HG03469 (cell line): ENCODE measurements at regions not wholly inside any gene's neighbourhood (a gene's known extent, or its start where the extent isn't known, plus 50 kb on each side); places are given as distances from the start of the nearest gene placed in this dataset.
"Not testable (repeated sequence)": the region's sequence is repeated elsewhere in the genome, so short reads cannot be mapped to it uniquely, and the experiment has no call there.

ENCODE experiments used
- ATAC-seq: cut with Tn5 transposase; IDR thresholded peaks from one replicate; pipeline ENCODE4 v1.9.1; 2021; ENCODE audit warnings: mild to moderate bottlenecking, moderate library complexity, moderate number of reproducible peaks; ENCODE audit not compliant: unreplicated experiment

DNA sequence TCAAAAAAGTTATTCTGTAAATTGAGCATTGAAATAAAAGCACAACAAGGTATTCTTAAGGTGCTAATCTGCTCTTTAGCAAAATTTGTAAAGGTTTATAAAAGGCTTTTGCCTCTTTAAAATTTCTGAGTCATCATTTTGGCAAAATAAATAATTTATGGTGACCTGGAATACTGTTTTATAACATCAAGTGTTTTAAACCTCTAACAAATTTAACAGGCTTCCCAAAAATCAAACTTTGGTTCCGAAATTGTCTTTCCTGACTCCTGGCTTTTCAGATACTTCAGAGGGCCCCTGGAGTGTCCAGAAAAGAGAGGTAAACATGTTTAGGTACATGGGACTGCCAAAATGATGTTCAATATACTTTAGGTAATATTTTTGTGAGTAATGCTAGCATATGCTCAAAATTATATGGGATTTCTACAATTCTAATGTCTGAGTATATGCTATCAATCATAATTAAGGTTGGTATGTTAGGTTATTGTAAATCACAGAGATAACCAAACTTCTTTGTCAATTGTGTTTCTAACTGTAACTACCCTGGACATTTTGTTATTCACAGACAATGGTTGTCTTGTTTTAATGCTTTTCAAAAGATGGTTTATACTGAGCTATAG is 160.3 kb upstream of the OLIG3 start:
- ATAC-seq = no peak

- no peak for ATAC-seq
These were observed 161.1 kb upstream of the OLIG3 start for GRCh38 chr6:137655291-137655690.

GRCh38 chr6:137656735-137657134 is 162.5 kb upstream of the OLIG3 start:
- no peak for ATAC-seq

- no peak for ATAC-seq
These were observed 163.2 kb upstream of the OLIG3 start for GRCh38 chr6:137657351-137657911.

DNA sequence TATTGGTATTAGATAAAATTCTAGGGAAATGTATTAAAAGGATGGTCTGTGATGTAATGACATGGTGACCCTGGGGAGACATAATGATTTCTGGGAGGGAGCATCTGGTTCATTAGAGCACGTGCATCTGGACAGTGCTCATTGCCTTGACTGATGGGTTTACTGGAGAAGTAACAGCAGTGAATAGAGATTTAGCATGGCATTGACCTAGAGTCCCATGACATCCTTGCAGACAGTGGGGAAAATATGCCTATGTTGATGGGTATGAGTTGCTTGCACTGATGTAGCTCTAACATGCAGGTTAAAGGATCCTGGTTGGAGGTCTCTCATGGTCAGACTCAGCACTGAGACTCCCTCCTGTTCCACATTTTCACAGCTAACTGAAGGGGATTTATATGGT is 164.1 kb upstream of the OLIG3 start:
- ATAC-seq = no peak

GRCh38 chr6:137659871-137660270 is 165.7 kb upstream of the OLIG3 start:
- ATAC-seq = no peak

- ATAC-seq = no peak
These were observed 166.1 kb upstream of the OLIG3 start for GRCh38 chr6:137660296-137660731.

DNA sequence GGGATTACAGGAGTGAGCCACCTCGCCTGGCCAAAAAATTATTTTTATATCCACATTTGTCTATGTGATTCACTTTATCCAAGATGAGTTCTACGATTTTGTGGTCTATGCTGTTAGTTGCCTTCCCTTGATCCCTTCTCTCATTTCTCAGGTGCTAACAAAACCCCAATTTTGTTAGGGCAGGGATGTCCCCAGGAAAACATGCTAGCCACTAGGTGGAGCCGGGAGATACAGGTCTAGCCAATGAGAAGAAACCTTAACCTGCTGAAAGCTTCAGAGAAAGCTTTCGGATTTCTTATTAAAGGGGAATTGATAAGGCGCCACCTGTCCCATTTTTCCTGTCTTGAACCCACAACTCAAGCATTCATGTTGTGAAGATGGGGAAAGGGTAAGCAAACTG is 167.4 kb upstream of the OLIG3 start:
- no peak for ATAC-seq

DNA sequence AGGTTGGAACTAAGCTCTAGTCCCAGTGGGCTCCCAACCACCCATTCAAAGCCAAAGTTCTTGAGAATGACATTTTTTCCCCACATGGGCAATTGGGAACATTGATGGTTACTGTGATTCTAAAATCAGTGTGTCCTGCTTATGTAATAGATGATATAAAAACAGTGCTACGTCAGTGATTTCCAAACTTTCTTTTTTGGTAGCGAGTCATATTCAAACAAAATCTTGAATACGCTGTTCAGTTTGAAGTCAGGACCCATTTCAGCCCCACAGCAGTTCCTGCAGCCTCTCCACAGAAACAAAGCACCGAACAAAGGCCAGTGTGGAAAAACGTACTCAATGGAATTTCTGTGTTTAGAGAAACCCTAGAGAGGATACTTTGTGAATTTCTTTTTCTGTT is 170.0 kb upstream of the OLIG3 start:
- no peak for ATAC-seq

GRCh38 chr6:137665342-137665934 is 171.2 kb upstream of the OLIG3 start:
- ATAC-seq = no peak

DNA sequence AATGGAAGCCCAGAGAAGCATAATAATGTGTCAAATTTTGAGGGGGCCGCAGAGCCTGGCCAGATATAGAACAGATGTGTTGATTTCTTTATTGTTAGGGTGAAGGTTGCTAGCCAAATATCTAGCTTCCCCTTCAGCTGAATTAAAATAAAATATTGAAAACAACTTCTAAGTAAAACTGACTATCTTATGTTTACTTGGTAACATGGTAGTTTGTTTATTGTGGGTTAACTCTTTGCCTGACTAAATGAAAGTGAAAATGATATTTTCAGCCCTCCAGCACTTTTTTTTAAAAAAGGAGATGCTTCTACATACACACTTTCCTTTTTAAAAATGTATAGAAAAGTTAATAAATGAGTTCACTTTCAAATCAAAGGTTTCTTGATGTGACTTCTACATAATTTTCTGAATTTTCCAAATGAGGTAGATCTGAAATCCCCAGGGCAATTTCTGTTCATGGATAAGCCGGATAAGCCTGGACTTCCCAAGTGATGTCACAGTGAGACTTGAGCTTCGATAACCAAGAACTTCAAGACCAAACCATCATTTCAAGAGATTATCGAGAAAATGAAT is 172.1 kb upstream of the OLIG3 start:
- ATAC-seq = no peak

DNA sequence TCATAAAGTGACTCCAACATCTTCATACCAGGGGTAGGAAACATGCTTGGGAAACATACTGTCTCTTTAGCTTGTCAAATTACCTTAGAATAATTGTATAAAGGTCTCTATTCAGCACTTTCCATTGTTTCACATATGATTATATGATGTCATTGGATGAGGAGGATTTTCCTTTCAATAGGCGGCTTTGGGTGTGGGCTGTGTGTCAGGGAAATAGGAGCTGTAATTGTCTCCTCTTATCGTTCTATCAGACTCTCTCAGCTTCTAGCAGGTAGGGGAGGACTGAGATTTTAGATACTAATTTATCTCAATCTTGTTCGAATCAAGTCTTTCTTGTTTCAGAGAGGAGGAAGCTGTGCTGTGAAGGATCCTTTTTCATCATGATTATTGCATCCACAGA is 179.4 kb upstream of the OLIG3 start:
- ATAC-seq = no peak

- ATAC-seq = no peak
These were observed 182.7 kb upstream of the OLIG3 start for GRCh38 chr6:137676888-137677287.

- ATAC-seq = no peak
These were observed 183.5 kb upstream of the OLIG3 start for GRCh38 chr6:137677709-137678108.

- ATAC-seq = no peak
These were observed 184.3 kb upstream of the OLIG3 start for GRCh38 chr6:137678451-137678850.

DNA sequence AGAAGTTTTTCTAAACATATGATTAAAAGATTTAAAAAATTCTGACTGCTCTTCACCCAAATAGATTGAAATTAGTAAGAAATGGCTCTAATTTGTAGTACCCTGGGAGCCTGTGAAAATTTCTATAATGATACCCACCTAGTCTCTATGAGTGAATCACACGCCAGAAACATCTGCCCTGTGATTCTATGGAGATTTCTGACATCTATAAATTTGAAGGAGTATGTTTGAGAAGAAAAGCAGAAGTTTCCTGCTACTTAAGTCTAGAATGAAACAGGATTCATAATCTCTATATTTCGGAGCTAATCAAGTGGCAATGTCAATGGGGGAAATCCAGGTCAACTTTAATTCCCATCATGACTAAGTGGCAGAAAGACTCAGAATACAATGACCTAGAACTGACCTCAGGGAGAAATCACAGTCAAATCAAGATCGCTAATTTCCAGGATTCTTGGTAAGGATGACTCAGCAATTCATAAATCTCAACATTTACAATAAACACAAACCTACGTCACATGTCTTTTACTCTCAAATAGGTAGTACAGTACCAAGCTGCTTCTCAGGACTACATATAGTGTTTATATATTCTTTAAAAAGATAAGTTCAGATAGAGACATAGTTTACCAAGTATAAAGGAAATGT is 186.2 kb upstream of the TNFAIP3 start:
- ATAC-seq = no peak

GRCh38 chr6:137681445-137682009 is 185.5 kb upstream of the TNFAIP3 start:
- no peak for ATAC-seq

DNA sequence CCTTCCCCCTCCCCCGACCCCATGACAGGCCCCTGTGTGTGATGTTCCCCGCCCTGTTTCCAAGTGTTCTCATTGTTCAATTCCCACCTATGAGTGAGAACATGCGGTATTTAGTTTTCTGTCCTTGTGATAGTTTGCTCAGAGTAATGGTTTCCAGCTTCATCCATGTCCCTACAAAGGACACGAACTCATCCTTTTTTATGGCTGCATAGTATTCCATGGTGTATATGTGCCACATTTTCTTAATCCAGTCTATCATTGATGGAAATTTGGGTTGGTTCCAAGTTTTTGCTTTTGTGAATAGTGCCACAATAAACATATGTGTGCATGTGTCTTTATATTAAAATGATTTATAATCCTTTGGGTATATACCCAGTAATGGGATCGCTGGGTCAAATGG is 184.4 kb upstream of the TNFAIP3 start:
- ATAC-seq = not testable (repeated sequence)

DNA sequence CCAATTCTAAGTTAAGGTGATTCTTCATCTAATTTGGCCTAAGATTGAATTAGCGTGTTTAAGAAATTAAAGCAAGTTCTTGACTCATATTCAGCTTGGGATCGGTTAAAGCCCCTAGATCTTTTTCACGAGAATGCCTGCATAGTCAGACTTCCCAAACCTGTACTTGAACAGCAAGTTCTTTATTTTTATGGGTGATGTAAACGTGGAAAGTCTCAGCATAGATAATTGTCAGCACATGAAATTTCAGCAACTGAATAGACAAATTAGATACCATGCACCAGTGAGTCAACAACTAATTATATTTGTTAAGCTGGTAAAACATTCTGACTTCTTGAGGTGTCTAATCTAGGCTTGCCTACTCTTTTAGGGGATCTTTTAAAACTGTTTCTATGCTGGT is 183.1 kb upstream of the TNFAIP3 start:
- no peak for ATAC-seq

GRCh38 chr6:137685798-137686375 is 181.2 kb upstream of the TNFAIP3 start:
- ATAC-seq = no peak

- no peak for ATAC-seq
These were observed 179.2 kb upstream of the TNFAIP3 start for GRCh38 chr6:137687818-137688217.
